CD8-positive, alpha-beta memory T cell (primary cell): ENCODE measurements at regions not wholly inside any gene's neighbourhood (a gene's known extent, or its start where the extent isn't known, plus 50 kb on each side); places are given as distances from the start of the nearest gene placed in this dataset.

Source experiments
- CTCF ChIA-PET: fragments of 350-600 bp; sonication (Branson Sonifier 250); formaldehyde crosslinking; loops from one replicate; lab custom pipeline; 2021; ENCODE audit warnings: antibody characterized with exemption; lab: Charles Lee
- POLR2A ChIA-PET: fragments of 350-600 bp; sonication (Branson Sonifier 250); formaldehyde crosslinking; loops from one replicate; lab custom pipeline; 2021; ENCODE audit warnings: antibody characterized with exemption; lab: Charles Lee
- DNase-seq, 5 donors: peaks; one replicate each; pipeline versions ENCODE4 v3.0.0 to v3.0.0-alpha.2; 2020 to 2022; ENCODE audit warnings: mixed read lengths in 1 of 5
- H3K27ac ChIP-seq: one replicate; pipeline ENCODE4 v1.7.0; 2013; ENCODE audit warnings: low read depth, mild to moderate bottlenecking, low read length, moderate library complexity
- H3K27me3 ChIP-seq: 2 replicates; pipeline ENCODE4 v1.7.0; 2013; ENCODE audit warnings: low read length, mild to moderate bottlenecking; ENCODE audit not compliant: insufficient read depth, poor library complexity, severe bottlenecking
- H3K36me3 ChIP-seq: 2 replicates; pipeline ENCODE4 v1.7.0; 2013; ENCODE audit warnings: mild to moderate bottlenecking, low read length, moderate library complexity; ENCODE audit not compliant: insufficient read depth
- H3K4me1 ChIP-seq: 2 replicates; pipeline ENCODE4 v1.7.0; 2013; ENCODE audit warnings: mild to moderate bottlenecking, low read length, moderate library complexity; ENCODE audit not compliant: insufficient read depth
- H3K4me3 ChIP-seq: 2 replicates; pipeline ENCODE4 v1.7.0; 2013; ENCODE audit warnings: mild to moderate bottlenecking, low read length
- H3K9me3 ChIP-seq: 2 replicates; pipeline ENCODE4 v1.7.0; 2013; ENCODE audit warnings: mild to moderate bottlenecking, low read length
- H3K27ac Mint-ChIP-seq, 8 donors: one replicate each; pipeline ENCODE4 v1.8.0; 2020 to 2021; ENCODE audit warnings: mixed read lengths in 8 of 8, mild to moderate bottlenecking in 6 of 8, inconsistent platforms in 3 of 8, moderate library complexity in 3 of 8
- H3K27me3 Mint-ChIP-seq, 2 donors: one replicate each; pipeline ENCODE4 v1.8.0; 2020 to 2021; ENCODE audit warnings: mixed read lengths in 2 of 2, mild to moderate bottlenecking in 1 of 2, moderate library complexity in 1 of 2
- H3K36me3 Mint-ChIP-seq, 3 donors: one replicate each; pipeline ENCODE4 v1.8.0; 2020 to 2021; ENCODE audit warnings: mixed read lengths in 3 of 3, inconsistent platforms in 1 of 3, mild to moderate bottlenecking in 1 of 3
- H3K4me1 Mint-ChIP-seq, 3 donors: one replicate each; pipeline ENCODE4 v1.8.0; 2020 to 2021; ENCODE audit warnings: mixed read lengths in 3 of 3, inconsistent platforms in 1 of 3, mild to moderate bottlenecking in 1 of 3
- H3K4me3 Mint-ChIP-seq, 7 donors: one replicate each; pipeline ENCODE4 v1.8.0; 2020 to 2021; ENCODE audit warnings: mixed read lengths in 7 of 7, mild to moderate bottlenecking in 6 of 7, moderate library complexity in 4 of 7, inconsistent platforms in 2 of 7
- H3K9me3 Mint-ChIP-seq, 5 donors: one replicate each; pipeline ENCODE4 v1.8.0; 2020 to 2022; ENCODE audit warnings: mixed read lengths in 5 of 5, mild to moderate bottlenecking in 3 of 5, moderate library complexity in 2 of 5, inconsistent platforms in 1 of 5

GRCh38 chr2:58484629-58485028, 243.5 kb upstream of the FANCL start:
- Mint-ChIP-seq H3K4me3 (no peak overlapping the region), H3K36me3 (no peaks in the 10 kb centered on the region), H3K27ac (no peak overlapping the region), H3K9me3 (peaks cover 0 to 2% (median 0%) of the 10 kb centered on the region in 5 donors), H3K27me3 (peaks cover 2 to 3% of the 10 kb centered on the region in 2 donors), H3K4me1 (no peaks in the 10 kb centered on the region)
- Histone ChIP-seq H3K4me3 (no peak overlapping the region), H3K27ac (no peak overlapping the region), H3K4me1 (no peaks in the 10 kb centered on the region), H3K36me3 (no peaks in the 10 kb centered on the region), H3K27me3 (no peaks in the 10 kb centered on the region), H3K9me3 (no peaks in the 10 kb centered on the region)
- POLR2A ChIA-PET: no interaction called here
- CTCF ChIA-PET: no interaction called here
- DNase-seq: no peak

GRCh38 chr2:58484221-58484620, 243.1 kb upstream of the FANCL start:
- H3K4me1 ChIP-seq: no peaks in the 10 kb centered on the region
- H3K9me3 Mint-ChIP-seq: peaks cover 0 to 2% (median 0%) of the 10 kb centered on the region in 5 donors
- no peaks in the 10 kb centered on the region for H3K27me3 ChIP-seq
- ChIA-PET CTCF (no interaction called here), POLR2A (no interaction called here)
- no peaks in the 10 kb centered on the region for H3K36me3 ChIP-seq
- H3K27me3 Mint-ChIP-seq: peaks cover 2 to 3% of the 10 kb centered on the region in 2 donors
- H3K4me1 Mint-ChIP-seq: no peaks in the 10 kb centered on the region
- no peak for DNase-seq
- no peak overlapping the region for H3K27ac Mint-ChIP-seq
- no peaks in the 10 kb centered on the region for H3K9me3 ChIP-seq
- no peak overlapping the region for H3K27ac ChIP-seq
- no peak overlapping the region for H3K4me3 ChIP-seq
- no peaks in the 10 kb centered on the region for H3K36me3 Mint-ChIP-seq
- H3K4me3 Mint-ChIP-seq: no peak overlapping the region

- no peaks in the 10 kb centered on the region for H3K36me3 Mint-ChIP-seq
- peaks cover 2 to 3% of the 10 kb centered on the region in 2 donors for H3K27me3 Mint-ChIP-seq
- Histone ChIP-seq H3K27me3 (no peaks in the 10 kb centered on the region), H3K27ac (no peak overlapping the region), H3K4me3 (no peak overlapping the region), H3K9me3 (no peaks in the 10 kb centered on the region), H3K4me1 (no peaks in the 10 kb centered on the region), H3K36me3 (no peaks in the 10 kb centered on the region)
- no peak for DNase-seq
- H3K27ac Mint-ChIP-seq: no peak overlapping the region
- H3K9me3 Mint-ChIP-seq: peaks cover 0 to 2% (median 0%) of the 10 kb centered on the region in 5 donors
- no peak overlapping the region for H3K4me3 Mint-ChIP-seq
- POLR2A ChIA-PET: no interaction called here
- CTCF ChIA-PET: no interaction called here
- H3K4me1 Mint-ChIP-seq: no peaks in the 10 kb centered on the region
These were observed 242.2 kb upstream of the FANCL start for GRCh38 chr2:58483307-58483706.

- no peaks in the 10 kb centered on the region for H3K9me3 ChIP-seq
- Mint-ChIP-seq H3K4me1 (no peaks in the 10 kb centered on the region), H3K4me3 (no peak overlapping the region), H3K9me3 (peaks cover 0 to 2% (median 0%) of the 10 kb centered on the region in 5 donors), H3K27ac (no peak overlapping the region), H3K27me3 (peaks cover 2 to 3% of the 10 kb centered on the region in 2 donors), H3K36me3 (no peaks in the 10 kb centered on the region)
- no peaks in the 10 kb centered on the region for H3K36me3 ChIP-seq
- H3K27ac ChIP-seq: no peak overlapping the region
- CTCF ChIA-PET: no interaction called here
- no peaks in the 10 kb centered on the region for H3K4me1 ChIP-seq
- H3K4me3 ChIP-seq: no peak overlapping the region
- no peak for DNase-seq
- POLR2A ChIA-PET: no interaction called here
- H3K27me3 ChIP-seq: no peaks in the 10 kb centered on the region
These were observed 240.5 kb upstream of the FANCL start for GRCh38 chr2:58481670-58482069.

GRCh38 chr2:58480141-58480540, 239.0 kb upstream of the FANCL start:
- no peak overlapping the region for H3K4me3 Mint-ChIP-seq
- no peak for DNase-seq
- no peaks in the 10 kb centered on the region for H3K4me1 Mint-ChIP-seq
- no peaks in the 10 kb centered on the region for H3K36me3 Mint-ChIP-seq
- no peak overlapping the region for H3K27ac Mint-ChIP-seq
- Histone ChIP-seq H3K9me3 (no peaks in the 10 kb centered on the region), H3K27ac (no peak overlapping the region), H3K4me1 (no peaks in the 10 kb centered on the region), H3K4me3 (no peak overlapping the region), H3K36me3 (no peaks in the 10 kb centered on the region), H3K27me3 (no peaks in the 10 kb centered on the region)
- POLR2A ChIA-PET: no interaction called here
- H3K27me3 Mint-ChIP-seq: peaks cover 2 to 3% of the 10 kb centered on the region in 2 donors
- CTCF ChIA-PET: no interaction called here
- H3K9me3 Mint-ChIP-seq: peaks cover 0 to 2% (median 0%) of the 10 kb centered on the region in 5 donors

GRCh38 chr2:58479535-58480140, 238.5 kb upstream of the FANCL start:
- no peaks in the 10 kb centered on the region for H3K4me1 Mint-ChIP-seq
- Histone ChIP-seq H3K4me1 (no peaks in the 10 kb centered on the region), H3K4me3 (no peak overlapping the region), H3K36me3 (no peaks in the 10 kb centered on the region), H3K27me3 (no peaks in the 10 kb centered on the region), H3K9me3 (no peaks in the 10 kb centered on the region), H3K27ac (no peak overlapping the region)
- H3K4me3 Mint-ChIP-seq: no peak overlapping the region
- peaks cover 0 to under 1% (median 0%) of the 10 kb centered on the region in 5 donors for H3K9me3 Mint-ChIP-seq
- ChIA-PET POLR2A (no interaction called here), CTCF (no interaction called here)
- H3K27me3 Mint-ChIP-seq: peaks cover 1 to 3% of the 10 kb centered on the region in 2 donors
- no peaks in the 10 kb centered on the region for H3K36me3 Mint-ChIP-seq
- DNase-seq: no peak
- no peak overlapping the region for H3K27ac Mint-ChIP-seq

GRCh38 chr2:58476556-58476955, 235.4 kb upstream of the FANCL start:
- Histone ChIP-seq H3K36me3 (no peaks in the 10 kb centered on the region), H3K27me3 (no peaks in the 10 kb centered on the region), H3K4me3 (no peak overlapping the region), H3K9me3 (no peaks in the 10 kb centered on the region), H3K27ac (no peak overlapping the region), H3K4me1 (no peaks in the 10 kb centered on the region)
- ChIA-PET CTCF (no interaction called here), POLR2A (no interaction called here)
- Mint-ChIP-seq H3K4me1 (no peaks in the 10 kb centered on the region), H3K4me3 (no peak overlapping the region), H3K27ac (no peak overlapping the region), H3K27me3 (no peaks in the 10 kb centered on the region), H3K9me3 (no peaks in the 10 kb centered on the region), H3K36me3 (no peaks in the 10 kb centered on the region)
- no peak for DNase-seq

GRCh38 chr2:58475756-58476155, 234.6 kb upstream of the FANCL start:
- no peaks in the 10 kb centered on the region for H3K4me1 ChIP-seq
- no peaks in the 10 kb centered on the region for H3K9me3 ChIP-seq
- no peak for DNase-seq
- no peaks in the 10 kb centered on the region for H3K36me3 Mint-ChIP-seq
- no peaks in the 10 kb centered on the region for H3K9me3 Mint-ChIP-seq
- no peak overlapping the region for H3K4me3 Mint-ChIP-seq
- H3K27me3 Mint-ChIP-seq: no peaks in the 10 kb centered on the region
- POLR2A ChIA-PET: no interaction called here
- H3K4me1 Mint-ChIP-seq: no peaks in the 10 kb centered on the region
- H3K27ac ChIP-seq: no peak overlapping the region
- no peaks in the 10 kb centered on the region for H3K36me3 ChIP-seq
- H3K27me3 ChIP-seq: no peaks in the 10 kb centered on the region
- H3K27ac Mint-ChIP-seq: no peak overlapping the region
- H3K4me3 ChIP-seq: no peak overlapping the region
- CTCF ChIA-PET: no interaction called here
